ENCODE measurements at regions not wholly inside any gene's neighbourhood (a gene's known extent, or its start where the extent isn't known, plus 50 kb on each side); places are given as distances from the start of the nearest gene placed in this dataset.

DNA sequence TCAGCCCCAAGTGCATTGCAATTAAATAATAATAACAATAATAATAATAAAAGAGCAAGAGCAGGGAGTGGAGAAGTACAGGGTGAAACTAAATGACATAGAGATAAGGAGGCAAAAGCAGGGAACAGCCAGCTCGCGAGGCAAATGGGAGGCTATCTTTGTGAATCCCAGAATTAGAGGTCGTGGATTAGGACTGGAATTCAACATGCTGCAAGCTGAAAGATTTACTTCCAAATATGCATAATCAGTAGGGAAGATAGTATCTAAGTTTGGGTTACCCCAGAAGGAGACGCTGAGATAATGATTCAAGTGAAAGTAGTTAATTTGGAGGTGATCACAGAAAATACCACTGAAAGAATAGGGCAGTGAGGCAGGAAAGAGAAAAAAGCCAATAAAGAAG lies 119.4 kb upstream of the UBE2E2 start:
- TF ChIP-seq, protein P1, sequence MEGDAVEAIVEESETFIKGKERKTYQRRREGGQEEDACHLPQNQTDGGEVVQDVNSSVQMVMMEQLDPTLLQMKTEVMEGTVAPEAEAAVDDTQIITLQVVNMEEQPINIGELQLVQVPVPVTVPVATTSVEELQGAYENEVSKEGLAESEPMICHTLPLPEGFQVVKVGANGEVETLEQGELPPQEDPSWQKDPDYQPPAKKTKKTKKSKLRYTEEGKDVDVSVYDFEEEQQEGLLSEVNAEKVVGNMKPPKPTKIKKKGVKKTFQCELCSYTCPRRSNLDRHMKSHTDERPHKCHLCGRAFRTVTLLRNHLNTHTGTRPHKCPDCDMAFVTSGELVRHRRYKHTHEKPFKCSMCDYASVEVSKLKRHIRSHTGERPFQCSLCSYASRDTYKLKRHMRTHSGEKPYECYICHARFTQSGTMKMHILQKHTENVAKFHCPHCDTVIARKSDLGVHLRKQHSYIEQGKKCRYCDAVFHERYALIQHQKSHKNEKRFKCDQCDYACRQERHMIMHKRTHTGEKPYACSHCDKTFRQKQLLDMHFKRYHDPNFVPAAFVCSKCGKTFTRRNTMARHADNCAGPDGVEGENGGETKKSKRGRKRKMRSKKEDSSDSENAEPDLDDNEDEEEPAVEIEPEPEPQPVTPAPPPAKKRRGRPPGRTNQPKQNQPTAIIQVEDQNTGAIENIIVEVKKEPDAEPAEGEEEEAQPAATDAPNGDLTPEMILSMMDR (CRISPR knock-in tag; IDR thresholded peaks at IDR 0.05), result no peak
- TF ChIP-seq SP4 (CRISPR knock-in tag; IDR thresholded peaks at IDR 0.05) (no peak), HNF4G (IDR thresholded peaks at IDR 0.05; ENCODE audit: borderline replicate concordance, low read depth, low read length) (no peak), HNF4G (CRISPR knock-in tag; IDR thresholded peaks at IDR 0.05; ENCODE audit: borderline replicate concordance, low read depth) (no peak)

Data from HepG2 (cell line).